ENCODE measurements at regions not wholly inside any gene's neighbourhood (a gene's known extent, or its start where the extent isn't known, plus 50 kb on each side); places are given as distances from the start of the nearest gene placed in this dataset.

DNA sequence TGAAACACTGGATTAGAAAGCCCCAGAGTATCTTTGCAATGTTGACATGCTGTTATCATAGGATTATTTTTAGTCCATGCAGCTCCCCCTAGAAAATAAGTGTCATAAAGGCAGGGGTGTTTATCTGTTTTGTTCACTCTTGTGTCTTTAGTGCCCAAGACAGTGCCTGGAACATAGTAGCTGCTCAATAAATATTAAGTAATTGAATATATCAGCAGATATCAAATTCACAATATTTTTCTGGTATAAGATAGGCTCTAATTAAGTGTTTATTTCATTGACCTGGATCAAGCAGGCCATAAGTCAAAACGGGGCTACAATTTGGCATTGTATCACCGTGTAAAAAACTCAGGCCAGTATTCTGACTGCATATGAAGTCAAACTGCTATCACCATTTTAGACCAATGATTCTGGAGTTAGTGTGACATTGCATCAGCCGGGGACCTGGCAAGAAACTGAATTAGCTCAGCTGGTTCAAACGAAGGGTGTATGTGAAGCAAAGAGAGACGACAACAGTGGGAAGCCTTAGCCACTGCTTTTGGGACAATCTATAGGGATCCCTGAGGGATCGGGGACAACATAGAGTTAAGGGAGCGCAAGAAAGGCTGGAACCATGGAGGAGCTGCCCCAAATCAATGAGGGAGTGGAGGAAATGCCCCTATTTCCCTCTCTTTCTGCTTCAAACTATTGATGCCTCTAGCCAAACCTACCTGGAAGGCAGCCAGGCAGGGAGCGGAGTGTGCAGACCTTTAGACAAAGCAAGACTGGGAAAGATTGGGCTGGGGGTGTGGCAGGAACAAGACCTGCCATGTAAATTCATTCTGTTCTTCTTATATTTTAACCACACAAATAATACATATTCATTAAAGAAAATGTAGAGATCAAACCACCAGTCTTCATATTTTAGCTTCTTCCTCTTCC, 112.2 kb downstream of the PLEKHG1 start:
- H3K4me3 ChIP-seq (ENCODE audit: low read length), result no peak overlapping the region
- H3K27ac ChIP-seq (ENCODE audit: low read length), result no peak overlapping the region
- no peaks in the 10 kb centered on the region for H3K9me3 ChIP-seq (ENCODE audit: control insufficient read depth, insufficient read depth, low read length)

DNA sequence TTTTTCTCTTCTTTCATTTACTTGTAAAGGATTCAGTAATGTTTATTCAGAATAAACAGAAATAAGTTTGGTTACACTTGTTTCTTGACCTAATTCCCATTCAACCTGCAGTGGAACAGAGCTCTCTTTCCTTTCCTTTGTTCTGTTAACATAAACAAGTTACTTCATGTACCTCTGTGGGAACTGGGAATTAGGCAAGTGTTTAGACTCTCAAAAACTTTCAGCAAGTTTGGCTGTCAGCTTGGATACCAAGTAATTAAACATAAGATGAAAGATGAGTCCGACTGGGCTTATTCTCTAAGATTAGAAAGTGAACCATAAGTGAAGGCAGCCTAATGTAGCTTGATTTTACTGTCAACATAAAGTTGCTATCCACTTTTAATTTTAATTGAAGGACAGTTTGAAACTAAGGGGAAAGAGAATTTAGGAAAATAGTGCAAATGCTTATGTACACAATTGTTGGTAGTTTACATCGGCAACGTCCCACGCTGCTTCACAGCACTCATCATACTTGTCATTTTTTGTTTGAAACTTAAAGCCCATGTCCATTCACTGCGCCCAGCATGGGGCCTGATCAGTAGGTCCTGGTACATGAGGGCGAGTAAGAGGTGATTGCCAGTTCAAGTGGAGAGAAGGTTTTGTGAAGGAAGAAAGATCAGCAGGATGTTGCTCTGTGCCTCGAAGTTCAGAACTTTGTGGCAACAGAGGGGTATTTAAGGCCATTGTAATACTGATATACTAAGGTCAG, 113.0 kb downstream of the PLEKHG1 start:
- intact Hi-C loops (cut with micrococcal nuclease), result no loop called here
- no peak for DNase-seq
- no peaks in the 10 kb centered on the region for H3K4me1 Mint-ChIP-seq
- H3K27ac ChIP-seq (ENCODE audit: low read length), result no peak overlapping the region
- no peak overlapping the region for H3K4me3 ChIP-seq (ENCODE audit: low read length)
- no peaks in the 10 kb centered on the region for H3K36me3 ChIP-seq (ENCODE audit: control insufficient read depth, insufficient read depth, low read length)
- no peaks in the 10 kb centered on the region for H3K36me3 Mint-ChIP-seq
- no peak overlapping the region for H3K27ac Mint-ChIP-seq
- peaks cover 3% of the 10 kb centered on the region for H3K4me1 ChIP-seq (ENCODE audit: control insufficient read depth, insufficient read depth, low read length)
- H3K27me3 ChIP-seq (ENCODE audit: control insufficient read depth, insufficient read depth, low read length), result no peaks in the 10 kb centered on the region
- TF ChIP-seq, protein P1, sequence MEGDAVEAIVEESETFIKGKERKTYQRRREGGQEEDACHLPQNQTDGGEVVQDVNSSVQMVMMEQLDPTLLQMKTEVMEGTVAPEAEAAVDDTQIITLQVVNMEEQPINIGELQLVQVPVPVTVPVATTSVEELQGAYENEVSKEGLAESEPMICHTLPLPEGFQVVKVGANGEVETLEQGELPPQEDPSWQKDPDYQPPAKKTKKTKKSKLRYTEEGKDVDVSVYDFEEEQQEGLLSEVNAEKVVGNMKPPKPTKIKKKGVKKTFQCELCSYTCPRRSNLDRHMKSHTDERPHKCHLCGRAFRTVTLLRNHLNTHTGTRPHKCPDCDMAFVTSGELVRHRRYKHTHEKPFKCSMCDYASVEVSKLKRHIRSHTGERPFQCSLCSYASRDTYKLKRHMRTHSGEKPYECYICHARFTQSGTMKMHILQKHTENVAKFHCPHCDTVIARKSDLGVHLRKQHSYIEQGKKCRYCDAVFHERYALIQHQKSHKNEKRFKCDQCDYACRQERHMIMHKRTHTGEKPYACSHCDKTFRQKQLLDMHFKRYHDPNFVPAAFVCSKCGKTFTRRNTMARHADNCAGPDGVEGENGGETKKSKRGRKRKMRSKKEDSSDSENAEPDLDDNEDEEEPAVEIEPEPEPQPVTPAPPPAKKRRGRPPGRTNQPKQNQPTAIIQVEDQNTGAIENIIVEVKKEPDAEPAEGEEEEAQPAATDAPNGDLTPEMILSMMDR (IDR thresholded peaks at IDR 0.05), result no peak
- no peak for ATAC-seq
- WGBS (ENCODE audit: insufficient coverage), result 93% methylated on average over 7 of the region's 7 CpGs
- peaks cover 5 to 7% of the 10 kb centered on the region in 2 donors for H3K27me3 Mint-ChIP-seq (ENCODE audit: low read depth in 2 of 2)
- H3K9me3 ChIP-seq (ENCODE audit: control insufficient read depth, insufficient read depth, low read length), result no peaks in the 10 kb centered on the region
- H3K9me3 Mint-ChIP-seq, result no peaks in the 10 kb centered on the region
- H3K4me3 Mint-ChIP-seq, result no peak overlapping the region

More for the DNA sequence above, 112.2 kb downstream of the PLEKHG1 start:
- ATAC-seq, result no peak
- H3K27me3 Mint-ChIP-seq (ENCODE audit: low read depth in 2 of 2), result peaks cover 6 to 7% of the 10 kb centered on the region in 2 donors
- no peak overlapping the region for H3K4me3 Mint-ChIP-seq
- no peaks in the 10 kb centered on the region for H3K4me1 Mint-ChIP-seq
- H3K9me3 Mint-ChIP-seq, result no peaks in the 10 kb centered on the region
- TF ChIP-seq, protein P1 (IDR thresholded peaks at IDR 0.05), result no peak
- DNase-seq, result no peak
- H3K36me3 Mint-ChIP-seq, result no peaks in the 10 kb centered on the region
- H3K27ac Mint-ChIP-seq, result no peak overlapping the region
- intact Hi-C loops (cut with micrococcal nuclease), result no loop called here
- Histone ChIP-seq H3K27me3 (ENCODE audit: control insufficient read depth, insufficient read depth, low read length) (no peaks in the 10 kb centered on the region), H3K4me1 (ENCODE audit: control insufficient read depth, insufficient read depth, low read length) (peaks cover 3% of the 10 kb centered on the region), H3K36me3 (ENCODE audit: control insufficient read depth, insufficient read depth, low read length) (no peaks in the 10 kb centered on the region)
- 91% methylated on average over 8 of the region's 8 CpGs for WGBS (ENCODE audit: insufficient coverage)

DNA sequence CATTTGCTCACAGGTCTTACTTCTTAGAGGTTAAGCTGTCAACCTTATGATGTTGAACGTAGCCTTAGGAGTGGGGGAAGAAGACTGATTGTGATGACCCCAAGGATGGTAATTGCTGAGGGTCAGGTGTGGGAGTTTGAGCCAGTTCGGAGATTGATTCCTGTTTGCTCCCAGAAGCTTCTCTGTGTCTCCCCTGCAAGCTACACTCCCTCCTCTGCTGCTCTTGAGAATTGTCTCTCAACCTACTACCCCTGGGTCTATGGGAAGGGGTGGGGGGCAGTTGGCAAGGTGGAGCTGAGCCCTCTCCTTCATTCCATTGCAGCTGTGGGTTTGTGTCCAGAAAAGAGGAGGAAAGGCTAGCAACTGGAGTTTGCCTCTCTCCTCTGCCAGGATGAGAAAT, 113.8 kb downstream of the PLEKHG1 start:
- TF ChIP-seq, protein P1 (IDR thresholded peaks at IDR 0.05), result no peak

More for the DNA sequence above, 113.8 kb downstream of the PLEKHG1 start:
- Mint-ChIP-seq H3K36me3 (no peaks in the 10 kb centered on the region), H3K9me3 (no peaks in the 10 kb centered on the region), H3K4me3 (no peak overlapping the region), H3K27me3 (ENCODE audit: low read depth in 2 of 2) (peaks cover under 1 to 7% of the 10 kb centered on the region in 2 donors), H3K27ac (no peak overlapping the region), H3K4me1 (no peaks in the 10 kb centered on the region)
- no peaks in the 10 kb centered on the region for H3K4me1 ChIP-seq (ENCODE audit: control insufficient read depth, insufficient read depth, low read length)
- H3K36me3 ChIP-seq (ENCODE audit: control insufficient read depth, insufficient read depth, low read length), result no peaks in the 10 kb centered on the region
- no peak overlapping the region for H3K27ac ChIP-seq (ENCODE audit: low read length)
- intact Hi-C loops (cut with micrococcal nuclease), result no loop called here
- ATAC-seq (no peak), DNase-seq (no peak)
- H3K4me3 ChIP-seq (ENCODE audit: low read length), result no peak overlapping the region
- H3K27me3 ChIP-seq (ENCODE audit: control insufficient read depth, insufficient read depth, low read length), result no peaks in the 10 kb centered on the region
- H3K9me3 ChIP-seq (ENCODE audit: control insufficient read depth, insufficient read depth, low read length), result no peaks in the 10 kb centered on the region
- WGBS (ENCODE audit: insufficient coverage), result 90% methylated on average over 2 of the region's 2 CpGs

All from natural killer cell (primary cell).